Cardiac fibroblast (primary cell): ENCODE measurements at regions not wholly inside any gene's neighbourhood (a gene's known extent, or its start where the extent isn't known, plus 50 kb on each side); places are given as distances from the start of the nearest gene placed in this dataset.
A peak's percentile ranks its signal among the peaks of the same experiment; 100 is the strongest.

Experiments used
- DNase-seq, 2 donors: peaks; one replicate each; pipeline versions ENCODE4 v3.0.0 to v3.0.0-alpha.2; 2010; ENCODE audit warnings: low read depth in 2 of 2
- H3K4me3 ChIP-seq, 2 donors: replicated peaks in 1 of 2; 1 replicate in 1 of 2; 2 replicates in 1 of 2; pipeline ENCODE4 v1.5.1; 2011; ENCODE audit warnings: low read depth in 2 of 2, low read length in 2 of 2, mild to moderate bottlenecking in 2 of 2, moderate library complexity in 1 of 2
- TF ChIP-seq, protein P1 (sequence below): IDR thresholded peaks from one replicate; pipeline ENCODE4 v1.5.1; 2011; ENCODE audit warnings: low read depth, mild to moderate bottlenecking, low read length, inconsistent platforms

DNA sequence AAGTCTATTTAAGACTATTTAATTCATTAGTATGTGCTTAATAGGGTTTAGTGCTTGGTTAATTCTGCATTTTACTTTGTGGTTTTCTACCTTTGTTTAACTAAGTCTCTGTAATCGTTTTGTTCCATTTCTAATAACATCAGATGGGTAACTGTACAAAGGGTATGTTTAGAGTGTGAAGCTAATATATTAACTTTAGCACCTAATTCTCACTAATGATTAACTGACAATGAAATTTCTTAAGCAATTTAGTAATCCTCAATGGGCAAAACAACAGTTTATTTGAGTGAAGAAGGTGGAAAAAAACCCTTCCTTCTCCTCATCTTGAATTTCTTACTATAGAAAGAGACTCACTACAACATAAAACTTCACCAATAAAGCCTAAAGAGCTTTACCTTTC, 448.1 kb upstream of the MIR17HG start:
- no peak overlapping the region for H3K4me3 ChIP-seq
- TF ChIP-seq, protein P1, sequence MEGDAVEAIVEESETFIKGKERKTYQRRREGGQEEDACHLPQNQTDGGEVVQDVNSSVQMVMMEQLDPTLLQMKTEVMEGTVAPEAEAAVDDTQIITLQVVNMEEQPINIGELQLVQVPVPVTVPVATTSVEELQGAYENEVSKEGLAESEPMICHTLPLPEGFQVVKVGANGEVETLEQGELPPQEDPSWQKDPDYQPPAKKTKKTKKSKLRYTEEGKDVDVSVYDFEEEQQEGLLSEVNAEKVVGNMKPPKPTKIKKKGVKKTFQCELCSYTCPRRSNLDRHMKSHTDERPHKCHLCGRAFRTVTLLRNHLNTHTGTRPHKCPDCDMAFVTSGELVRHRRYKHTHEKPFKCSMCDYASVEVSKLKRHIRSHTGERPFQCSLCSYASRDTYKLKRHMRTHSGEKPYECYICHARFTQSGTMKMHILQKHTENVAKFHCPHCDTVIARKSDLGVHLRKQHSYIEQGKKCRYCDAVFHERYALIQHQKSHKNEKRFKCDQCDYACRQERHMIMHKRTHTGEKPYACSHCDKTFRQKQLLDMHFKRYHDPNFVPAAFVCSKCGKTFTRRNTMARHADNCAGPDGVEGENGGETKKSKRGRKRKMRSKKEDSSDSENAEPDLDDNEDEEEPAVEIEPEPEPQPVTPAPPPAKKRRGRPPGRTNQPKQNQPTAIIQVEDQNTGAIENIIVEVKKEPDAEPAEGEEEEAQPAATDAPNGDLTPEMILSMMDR = no peak
- no peak for DNase-seq

DNA sequence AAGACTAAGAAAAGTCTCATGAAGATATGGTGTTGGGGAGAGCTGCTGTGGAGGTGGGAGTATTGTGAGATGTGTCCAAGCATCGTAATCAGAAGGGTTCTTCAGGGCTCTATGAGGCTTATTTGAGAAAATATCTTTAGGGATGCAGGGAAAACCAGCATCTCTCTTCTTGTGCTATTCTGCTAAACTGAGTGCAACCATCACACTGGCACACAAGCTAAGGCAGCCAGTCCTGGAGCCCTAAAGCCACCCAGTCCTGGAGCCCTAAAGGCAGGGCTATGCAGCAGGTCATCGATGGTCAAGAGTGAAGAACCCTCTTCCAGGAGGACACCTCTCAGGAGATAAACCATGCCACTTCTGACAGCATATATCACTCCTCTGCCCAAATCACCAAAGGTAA, 445.2 kb upstream of the MIR17HG start:
- TF ChIP-seq, protein P1 = no peak
- no peak for DNase-seq

DNA sequence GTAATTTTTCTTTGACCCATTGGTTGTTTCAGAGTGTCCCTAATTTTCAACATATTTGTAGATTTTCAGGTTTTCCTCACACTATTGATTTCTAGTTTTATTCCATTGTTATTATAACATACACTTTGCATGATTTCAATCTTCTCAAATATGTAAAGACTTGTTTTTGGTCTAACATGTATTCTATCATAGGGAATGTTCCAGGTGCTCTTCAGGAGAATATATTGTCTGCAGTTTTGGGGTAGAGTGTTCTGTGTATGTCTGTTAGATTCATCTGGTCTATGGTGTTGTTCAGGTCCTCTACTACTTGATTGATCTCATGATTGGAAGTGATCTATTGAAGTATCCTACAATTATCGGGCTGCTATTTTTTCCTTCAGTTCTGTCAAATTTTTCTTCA, 440.9 kb upstream of the MIR17HG start:
- TF ChIP-seq, protein P1 = no peak
- no peak overlapping the region for H3K4me3 ChIP-seq
- no peak for DNase-seq

More for the DNA sequence above, 445.2 kb upstream of the MIR17HG start:
- no peak overlapping the region for H3K4me3 ChIP-seq

DNA sequence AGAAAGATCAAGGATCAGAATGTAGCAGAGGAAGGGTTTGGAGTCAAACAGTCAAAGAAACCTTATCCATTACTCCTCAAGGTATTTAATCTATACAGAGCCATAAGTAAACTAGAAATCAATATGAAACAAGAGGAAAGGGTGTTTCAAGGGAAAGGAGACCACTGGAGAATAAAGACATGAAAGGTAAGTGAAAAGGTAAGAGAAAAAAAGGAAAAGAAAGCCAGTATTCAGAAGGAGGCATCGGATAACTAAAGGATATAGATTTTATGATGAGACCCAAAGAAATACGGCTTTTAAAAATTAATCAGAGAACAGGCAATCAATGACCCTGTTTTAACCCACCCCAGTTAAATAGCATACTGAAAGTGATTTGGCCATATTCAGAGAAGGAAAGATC, 438.7 kb upstream of the MIR17HG start:
- H3K4me3 ChIP-seq = no peak overlapping the region
- no peak for DNase-seq
- TF ChIP-seq, protein P1 = no peak

DNA sequence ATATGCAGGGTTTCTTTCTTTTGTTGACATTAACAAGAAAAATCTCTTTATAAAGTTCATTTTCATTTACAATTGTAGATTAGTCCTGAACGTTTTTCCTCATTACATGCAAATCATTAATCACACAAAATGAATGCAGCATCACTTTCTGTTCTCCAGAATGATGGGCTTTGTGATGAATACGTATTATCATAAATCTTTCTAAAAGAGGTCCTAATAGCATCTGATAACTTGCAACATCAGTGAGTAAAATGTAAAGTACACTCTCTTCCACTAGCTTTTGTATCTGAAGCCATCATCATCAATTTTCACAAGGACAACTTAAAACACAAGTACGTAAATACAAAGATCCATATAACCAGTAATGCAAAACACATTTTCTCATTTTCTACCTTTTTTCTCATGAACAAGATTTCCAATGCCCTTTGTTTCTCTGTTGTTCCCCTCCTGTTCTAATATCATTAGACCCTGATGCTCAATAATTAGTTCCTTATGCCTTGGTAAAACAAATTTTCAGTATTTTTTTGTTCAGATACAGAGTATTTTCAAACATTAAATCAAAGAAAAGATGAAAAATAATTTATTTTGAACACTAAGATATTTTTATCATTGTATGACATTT, 437.4 kb upstream of the MIR17HG start:
- DNase-seq = no peak
- no peak overlapping the region for H3K4me3 ChIP-seq
- TF ChIP-seq, protein P1 = no peak

DNA sequence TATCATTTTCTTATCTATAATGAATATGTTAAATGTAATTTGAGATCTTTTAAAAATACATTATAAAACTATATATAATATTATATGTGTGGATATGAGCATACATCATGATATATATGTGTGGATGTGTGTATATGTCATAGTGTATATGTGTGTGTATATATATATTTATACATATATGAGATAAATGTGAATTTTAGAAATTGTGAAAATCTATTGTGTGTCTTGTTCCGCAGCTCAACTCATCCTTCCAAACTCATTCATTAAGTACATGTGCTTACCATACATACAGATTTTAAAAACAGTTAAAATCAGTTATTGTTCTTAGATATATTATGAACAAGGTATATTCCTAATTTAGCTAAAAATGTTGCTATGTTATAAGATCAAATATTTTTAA, 435.2 kb upstream of the MIR17HG start:
- TF ChIP-seq, protein P1 = no peak
- no peak for DNase-seq
- no peak overlapping the region for H3K4me3 ChIP-seq

DNA sequence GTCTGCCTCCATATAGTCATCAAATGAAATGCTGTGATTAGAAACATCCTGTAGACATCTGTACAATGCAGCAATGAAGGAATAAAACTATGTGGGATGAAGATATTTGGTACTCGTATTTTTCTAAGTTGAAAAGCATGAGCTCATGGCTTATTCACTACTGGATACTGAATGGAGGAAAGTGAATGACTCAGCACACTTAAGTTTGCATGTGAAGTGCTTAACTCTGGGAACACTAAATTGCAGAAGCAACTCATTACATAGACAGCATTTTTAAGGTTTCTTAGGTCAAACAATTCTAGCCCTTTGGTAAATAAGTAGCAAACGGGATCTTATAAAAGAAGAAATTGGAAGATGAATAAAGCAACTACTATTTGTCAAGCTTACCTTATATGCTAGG, 429.0 kb upstream of the MIR17HG start:
- peak; percentile 3 to 22 for DNase-seq
- TF ChIP-seq, protein P1 = no peak

More for the DNA sequence above, 429.0 kb upstream of the MIR17HG start:
- no peak overlapping the region for H3K4me3 ChIP-seq
